K562 (cell line): ENCODE measurements at regions not wholly inside any gene's neighbourhood (a gene's known extent, or its start where the extent isn't known, plus 50 kb on each side); places are given as distances from the start of the nearest gene placed in this dataset.
"Not testable (repeated sequence)": the region's sequence is repeated elsewhere in the genome, so short reads cannot be mapped to it uniquely, and the experiment has no call there.

Experiments used
- ATAC-seq: fragments of 200-7000 bp; cut with Tn5 transposase; 3 replicates; pipeline ENCODE4 v1.9.1; 2020; ENCODE audit warnings: moderate library complexity
- BruUV-seq: library from RNA; stranded (reverse); fragments of 400-500 nt; replicated peaks from 2 replicates; lab custom pipeline; 2021; lab: Mats Ljungman, UMichigan
- CTCF ChIA-PET: fragments of 300-600 bp; formaldehyde crosslinking; extraction: SDS; loops from one replicate; lab custom pipeline; 2021; ENCODE audit warnings: low intra/inter-chr PET ratio; lab: Yijun Ruan, JAX
- POLR2A ChIA-PET: fragments of 300-600, 350-650 bp; sonication (Branson Sonifier 250); formaldehyde crosslinking; extraction: SDS; loops from one replicate; lab custom pipeline; 2021; ENCODE audit warnings: antibody characterized with exemption, inconsistent platforms; lab: Yijun Ruan, JAX
- DNase-seq, 4 experiments: peaks; one replicate each; pipeline versions ENCODE4 v3.0.0 to v3.0.0-alpha.2; 2011 to 2018; ENCODE audit warnings: low spot score in 3 of 4, mixed read lengths in 3 of 4; ENCODE audit errors: extremely low read depth in 1 of 4
- FAIRE-seq: peaks from 2 replicates; lab custom pipeline; 2011; peaks lifted over from hg19 to GRCh38; lab: Jason Lieb, UNC
- H2AFZ ChIP-seq: 2 replicates; pipeline ENCODE4 v1.6.0; 2011; ENCODE audit warnings: low read depth, low read length, control low read depth, inconsistent platforms
- H3K27ac ChIP-seq: fragments of 200-600 bp; 3 replicates; pipeline ENCODE4 v1.8.0; 2011; ENCODE audit warnings: low read depth, mild to moderate bottlenecking, control low read depth, inconsistent platforms, low read length, moderate library complexity, mixed read lengths; ENCODE audit errors: extremely low read depth
- H3K27me3 ChIP-seq, 2 experiments: fragments of 300-600 bp in 1 of 2; 2 replicates in 1 of 2; 3 replicates in 1 of 2; pipeline versions ENCODE4 v1.6.0 to v1.8.0; 2011; ENCODE audit warnings: inconsistent platforms in 2 of 2, low read length in 2 of 2, mild to moderate bottlenecking in 1 of 2, mixed read lengths in 1 of 2, moderate library complexity in 1 of 2; ENCODE audit not compliant: control insufficient read depth in 2 of 2, insufficient read depth in 2 of 2
- H3K36me3 ChIP-seq: fragments of 300-600 bp; 3 replicates; pipeline ENCODE4 v1.8.0; 2011; ENCODE audit warnings: mild to moderate bottlenecking, low read length, inconsistent platforms; ENCODE audit not compliant: control insufficient read depth, insufficient read depth
- H3K4me1 ChIP-seq, 2 experiments: fragments of 200-600 bp in 1 of 2; replicated peaks in 1 of 2; 2 replicates in 1 of 2; 3 replicates in 1 of 2; pipeline versions ENCODE4 v1.5.1 to v1.8.0; 2011; ENCODE audit warnings: inconsistent platforms in 2 of 2, low read length in 2 of 2, mild to moderate bottlenecking in 1 of 2, mixed read lengths in 1 of 2, moderate library complexity in 1 of 2; ENCODE audit not compliant: control insufficient read depth in 2 of 2, insufficient read depth in 2 of 2
- H3K4me2 ChIP-seq: 2 replicates; pipeline ENCODE4 v1.6.1; 2011; ENCODE audit warnings: low read length, control low read depth, inconsistent platforms, mixed read lengths; ENCODE audit not compliant: insufficient read depth
- H3K4me3 ChIP-seq: fragments of 200-600 bp; sonication (generic), shearing (Covaris generic); 2 replicates; pipeline ENCODE4 v1.5.1; 2016; ENCODE audit warnings: control low read depth, inconsistent platforms
- H3K79me2 ChIP-seq: fragments of 200-600 bp; 3 replicates; pipeline ENCODE4 v1.8.0; 2011; ENCODE audit warnings: low read length, inconsistent platforms; ENCODE audit not compliant: control insufficient read depth, insufficient read depth
- H3K9ac ChIP-seq, 2 experiments: 2 replicates each; pipeline versions ENCODE4 v1.6.0 to v1.6.1; 2011; ENCODE audit warnings: low read depth in 2 of 2, low read length in 2 of 2, control low read depth in 1 of 2, inconsistent platforms in 1 of 2, mild to moderate bottlenecking in 1 of 2, mixed read lengths in 1 of 2; ENCODE audit not compliant: insufficient read depth in 1 of 2
- H3K9me1 ChIP-seq: one replicate; pipeline ENCODE4 v1.6.0; 2011; ENCODE audit warnings: inconsistent platforms, mild to moderate bottlenecking, low read length, moderate library complexity; ENCODE audit not compliant: control insufficient read depth, insufficient read depth
- H3K9me3 ChIP-seq: replicated peaks from 2 replicates; pipeline ENCODE4 v1.5.1; 2011; ENCODE audit warnings: low read depth, low read length, inconsistent platforms; ENCODE audit not compliant: control insufficient read depth, insufficient read depth
- H4K20me1 ChIP-seq: replicated peaks from 2 replicates; pipeline ENCODE4 v1.6.1; 2011; ENCODE audit warnings: low read length, inconsistent platforms, mixed read lengths; ENCODE audit not compliant: control insufficient read depth, insufficient read depth
- ARID1B ChIP-seq: fragments of 450-650 bp; IDR thresholded peaks from 2 replicates; pipeline ENCODE4 v1.6.1; 2016; ENCODE audit warnings: antibody characterized with exemption, mild to moderate bottlenecking, inconsistent platforms
- CXXC5 ChIP-seq: fragments of 250-450 bp; sonication (Bioruptor Pico); IDR thresholded peaks from 2 replicates; pipeline ENCODE4 v1.8.0; 2022; ENCODE audit warnings: inconsistent platforms, mild to moderate bottlenecking, moderate library complexity
- HLTF ChIP-seq: fragments of 450-650 bp; IDR thresholded peaks from 2 replicates; pipeline ENCODE4 v1.6.1; 2016
- KAT7 ChIP-seq: sonication (generic); formaldehyde crosslinking; IDR thresholded peaks from 2 replicates; pipeline ENCODE4 v1.8.0; 2022; ENCODE audit warnings: missing genetic modification reagents, mild to moderate bottlenecking, borderline replicate concordance
- MCM3 ChIP-seq: fragments of 450-650 bp; IDR thresholded peaks from 2 replicates; pipeline ENCODE4 v1.6.1; 2016
- PHF20 ChIP-seq: fragments of 450-650 bp; IDR thresholded peaks from 2 replicates; pipeline ENCODE4 v1.6.1; 2018; ENCODE audit not compliant: partially characterized antibody
- ZC3H8 ChIP-seq: fragments of 450-650 bp; IDR thresholded peaks from 2 replicates; pipeline ENCODE4 v1.6.1; 2017
- ZNF57 ChIP-seq: fragments of 450-650 bp; formaldehyde crosslinking; IDR thresholded peaks from 2 replicates; pipeline ENCODE4 v1.4.0; 2020; ENCODE audit warnings: mild to moderate bottlenecking, moderate library complexity
- ZNF79 ChIP-seq: fragments of 250-450 bp; sonication (Bioruptor Pico); IDR thresholded peaks from 2 replicates; pipeline ENCODE4 v1.4.0; 2020; ENCODE audit warnings: low read depth, mild to moderate bottlenecking, moderate library complexity
- ZZZ3 ChIP-seq: fragments of 450-650 bp; IDR thresholded peaks from 2 replicates; pipeline ENCODE4 v1.6.1; 2016; ENCODE audit warnings: antibody characterized with exemption, mild to moderate bottlenecking, moderate library complexity
- whole genome bisulfite sequencing: fragments of 100-300 bp; shearing (Covaris generic); methylation state at CpG from one replicate; pipeline ENCODE4 v1.1.6; 2016; ENCODE audit warnings: low coverage, mixed read lengths; ENCODE audit not compliant: insufficient coverage; ENCODE audit errors: missing lambda C conversion rate; 5-methylcytosine and 5-hydroxymethylcytosine counted together
- in situ Hi-C: fragments of 300-500 bp; cut with MboI; formaldehyde crosslinking; loops from 4 replicates; pipeline ENCODE4 v1.15.0; 2018; ENCODE audit warnings: inconsistent platforms, mixed read lengths
- intact Hi-C: fragments of 100-400 bp; cut with micrococcal nuclease; formaldehyde crosslinking; loops from 2 replicates; pipeline ENCODE4 v1.14.2; 2022
- TF ChIP-seq, protein P1 (sequence below), 3 experiments: fragments of 200-800 bp in 1 of 3; sonication (Bioruptor generic) in 1 of 3; sonication (generic) in 1 of 3; formaldehyde crosslinking in 1 of 3; IDR thresholded peaks; 2 replicates each; pipeline versions ENCODE4 v1.6.1 to v1.8.0; 2016 to 2022; ENCODE audit warnings: mild to moderate bottlenecking in 2 of 3, missing compliant biosample characterization in 2 of 3, missing genetic modification characterization in 2 of 3, missing genetic modification reagents in 1 of 3
- TF ChIP-seq, protein P2 (sequence below): sonication (generic); formaldehyde crosslinking; IDR thresholded peaks from 2 replicates; pipeline ENCODE4 v1.8.0; 2022; ENCODE audit warnings: mild to moderate bottlenecking, missing genetic modification reagents
- TF ChIP-seq, protein P3 (sequence below): fragments of 250-450 bp; sonication (Bioruptor Pico); IDR thresholded peaks from 2 replicates; pipeline ENCODE4 v1.4.0; 2020; ENCODE audit warnings: mild to moderate bottlenecking
- TF ChIP-seq, protein P4 (sequence below): IDR thresholded peaks from 3 replicates; pipeline ENCODE4 v1.6.1; 2011; ENCODE audit warnings: borderline replicate concordance, mild to moderate bottlenecking; ENCODE audit not compliant: insufficient read length, insufficient read depth

DNA sequence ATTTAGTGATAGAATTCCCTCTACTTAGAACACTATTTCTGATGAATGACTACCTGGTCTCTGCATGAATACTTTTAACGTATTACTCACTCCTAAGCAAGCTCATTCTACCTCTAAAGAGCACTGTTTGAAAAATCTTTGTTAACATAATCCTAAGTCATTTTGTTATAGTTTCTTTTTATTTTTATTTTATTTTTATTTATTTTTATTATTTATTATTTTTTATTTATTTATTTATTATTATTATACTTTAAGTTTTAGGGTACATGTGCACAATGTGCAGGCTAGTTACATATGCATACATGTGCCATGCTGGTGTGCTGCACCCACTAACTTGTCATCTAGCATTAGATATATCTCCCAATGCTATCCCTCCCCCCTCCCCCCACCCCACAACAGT lies 99.6 kb downstream of the SMPDL3A start:
- H3K79me2 ChIP-seq, in situ Hi-C loops, H3K9ac ChIP-seq, intact Hi-C loops, POLR2A ChIA-PET, H3K9me3 ChIP-seq, H3K9me1 ChIP-seq, H3K4me2 ChIP-seq, FAIRE-seq, BruUV-seq, ATAC-seq, H3K27me3 ChIP-seq, H2AFZ ChIP-seq, H3K4me3 ChIP-seq, H3K27ac ChIP-seq, H3K36me3 ChIP-seq, CTCF ChIA-PET, DNase-seq, H3K4me1 ChIP-seq, H4K20me1 ChIP-seq: not testable (repeated sequence)
- WGBS, result 17% methylated on average over 1 of the region's 1 CpG

DNA sequence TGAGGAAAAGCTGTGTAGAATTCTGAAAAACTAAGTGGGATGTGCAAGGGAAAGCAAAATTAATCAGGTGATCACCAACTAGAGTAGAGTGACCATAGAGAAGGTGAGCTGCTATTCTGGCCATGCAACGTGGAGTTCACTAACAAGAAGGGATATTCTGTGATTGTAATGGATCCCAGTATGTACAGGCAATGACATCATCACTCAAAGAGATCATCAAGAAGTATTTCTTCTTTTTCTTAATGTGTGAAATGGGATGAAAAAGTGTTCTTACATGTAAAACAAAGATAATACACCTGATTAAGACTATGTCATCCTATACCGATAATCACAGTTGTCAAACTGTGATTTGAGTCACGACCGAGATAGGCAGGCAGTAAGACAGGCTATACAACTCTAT lies 101.2 kb downstream of the SMPDL3A start:
- no peaks in the 10 kb centered on the region for H3K79me2 ChIP-seq
- no peaks in the 10 kb centered on the region for H3K9me1 ChIP-seq
- no peaks in the 10 kb centered on the region for H3K4me1 ChIP-seq
- no peak for DNase-seq
- in situ Hi-C loops (no loop called here), intact Hi-C loops (no loop called here)
- no peak for FAIRE-seq
- H3K9me3 ChIP-seq, result no peaks in the 10 kb centered on the region
- no peak overlapping the region for H3K4me3 ChIP-seq
- H3K27me3 ChIP-seq, result no peaks in the 10 kb centered on the region
- CTCF ChIA-PET, result no interaction called here
- BruUV-seq, result no TSS peak
- H4K20me1 ChIP-seq, result no peaks in the 10 kb centered on the region
- no peak overlapping the region for H3K27ac ChIP-seq
- no peak overlapping the region for H2AFZ ChIP-seq
- no peak for ATAC-seq
- no peaks in the 10 kb centered on the region for H3K36me3 ChIP-seq
- H3K4me2 ChIP-seq, result no peak overlapping the region
- no peak overlapping the region for H3K9ac ChIP-seq
- POLR2A ChIA-PET, result no interaction called here
- WGBS, result 2% methylated on average over 4 of the region's 4 CpGs
- TF ChIP-seq MCM3, result no peak
- no peak for TF ChIP-seq CXXC5 (CRISPR knock-in tag)
- TF ChIP-seq HLTF, result no peak
- TF ChIP-seq, protein P1, sequence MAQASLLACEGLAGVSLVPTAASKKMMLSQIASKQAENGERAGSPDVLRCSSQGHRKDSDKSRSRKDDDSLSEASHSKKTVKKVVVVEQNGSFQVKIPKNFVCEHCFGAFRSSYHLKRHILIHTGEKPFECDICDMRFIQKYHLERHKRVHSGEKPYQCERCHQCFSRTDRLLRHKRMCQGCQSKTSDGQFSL (CRISPR knock-in tag; IDR thresholded peaks at IDR 0.05), result no peak
- TF ChIP-seq, protein P1 (tag; IDR thresholded peaks at IDR 0.05), result no peak
- TF ChIP-seq, protein P2, sequence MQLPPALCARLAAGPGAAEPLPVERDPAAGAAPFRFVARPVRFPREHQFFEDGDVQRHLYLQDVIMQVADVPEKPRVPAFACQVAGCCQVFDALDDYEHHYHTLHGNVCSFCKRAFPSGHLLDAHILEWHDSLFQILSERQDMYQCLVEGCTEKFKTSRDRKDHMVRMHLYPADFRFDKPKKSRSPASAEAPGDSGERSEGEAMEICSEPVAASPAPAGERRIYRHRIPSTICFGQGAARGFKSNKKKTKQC (CRISPR knock-in tag), result no peak
- TF ChIP-seq KAT7, result no peak
- TF ChIP-seq ZNF57, result no peak
- no peak for TF ChIP-seq ZC3H8
- no peak for TF ChIP-seq PHF20
- TF ChIP-seq, protein P3, sequence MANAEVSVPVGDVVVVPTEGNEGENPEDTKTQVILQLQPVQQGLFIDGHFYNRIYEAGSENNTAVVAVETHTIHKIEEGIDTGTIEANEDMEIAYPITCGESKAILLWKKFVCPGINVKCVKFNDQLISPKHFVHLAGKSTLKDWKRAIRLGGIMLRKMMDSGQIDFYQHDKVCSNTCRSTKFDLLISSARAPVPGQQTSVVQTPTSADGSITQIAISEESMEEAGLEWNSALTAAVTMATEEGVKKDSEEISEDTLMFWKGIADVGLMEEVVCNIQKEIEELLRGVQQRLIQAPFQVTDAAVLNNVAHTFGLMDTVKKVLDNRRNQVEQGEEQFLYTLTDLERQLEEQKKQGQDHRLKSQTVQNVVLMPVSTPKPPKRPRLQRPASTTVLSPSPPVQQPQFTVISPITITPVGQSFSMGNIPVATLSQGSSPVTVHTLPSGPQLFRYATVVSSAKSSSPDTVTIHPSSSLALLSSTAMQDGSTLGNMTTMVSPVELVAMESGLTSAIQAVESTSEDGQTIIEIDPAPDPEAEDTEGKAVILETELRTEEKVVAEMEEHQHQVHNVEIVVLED (CRISPR knock-in tag), result no peak
- no peak for TF ChIP-seq ZNF79 (CRISPR knock-in tag)
- TF ChIP-seq ZZZ3, result no peak
- TF ChIP-seq, protein P4, sequence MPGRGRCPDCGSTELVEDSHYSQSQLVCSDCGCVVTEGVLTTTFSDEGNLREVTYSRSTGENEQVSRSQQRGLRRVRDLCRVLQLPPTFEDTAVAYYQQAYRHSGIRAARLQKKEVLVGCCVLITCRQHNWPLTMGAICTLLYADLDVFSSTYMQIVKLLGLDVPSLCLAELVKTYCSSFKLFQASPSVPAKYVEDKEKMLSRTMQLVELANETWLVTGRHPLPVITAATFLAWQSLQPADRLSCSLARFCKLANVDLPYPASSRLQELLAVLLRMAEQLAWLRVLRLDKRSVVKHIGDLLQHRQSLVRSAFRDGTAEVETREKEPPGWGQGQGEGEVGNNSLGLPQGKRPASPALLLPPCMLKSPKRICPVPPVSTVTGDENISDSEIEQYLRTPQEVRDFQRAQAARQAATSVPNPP, result no peak
- no peak for TF ChIP-seq ARID1B
